ENCODE measurements at regions not wholly inside any gene's neighbourhood (a gene's known extent, or its start where the extent isn't known, plus 50 kb on each side); places are given as distances from the start of the nearest gene placed in this dataset.

GRCh38 chr3:41040256-41040655, 159.0 kb upstream of the CTNNB1 start:
- H3K27ac ChIP-seq (ENCODE audit: low read depth, low read length): no peak overlapping the region
- no peak for TF ChIP-seq CTCF (conservative IDR thresholded peaks at IDR 0.05)
- Mint-ChIP-seq H3K4me3 (no peak overlapping the region), H3K9me3 (no peaks in the 10 kb centered on the region), H3K27ac (no peak overlapping the region), H3K27me3 (ENCODE audit: insufficient read depth) (peaks cover 2% of the 10 kb centered on the region), H3K36me3 (ENCODE audit: low read depth) (no peaks in the 10 kb centered on the region), H3K4me1 (peaks cover 11% of the 10 kb centered on the region)
- no peaks in the 10 kb centered on the region for H3K9me3 ChIP-seq (ENCODE audit: control insufficient read depth, low read length)
- H3K9ac ChIP-seq (ENCODE audit: extremely low read depth, low read length, poor library complexity, severe bottlenecking): no peak overlapping the region
- peak; percentile 1 for DNase-seq
- peaks cover 10% of the 10 kb centered on the region for H3K4me1 ChIP-seq (ENCODE audit: control insufficient read depth, insufficient read depth, low read length)
- 96% methylated on average over 2 of the region's 2 CpGs; no CpG with 5 or more reads in 1 of the 2 experiments for WGBS, 2 experiments (ENCODE audit: insufficient coverage in 1 of 2, insufficient read length in 1 of 2)
- no peaks in the 10 kb centered on the region for H3K36me3 ChIP-seq (ENCODE audit: control insufficient read depth, insufficient read depth, low read length)
- H3K4me3 ChIP-seq (ENCODE audit: low read length): no peak overlapping the region
- no peaks in the 10 kb centered on the region for H3K27me3 ChIP-seq (ENCODE audit: control insufficient read depth, insufficient read depth, low read length, poor library complexity, severe bottlenecking)

DNA sequence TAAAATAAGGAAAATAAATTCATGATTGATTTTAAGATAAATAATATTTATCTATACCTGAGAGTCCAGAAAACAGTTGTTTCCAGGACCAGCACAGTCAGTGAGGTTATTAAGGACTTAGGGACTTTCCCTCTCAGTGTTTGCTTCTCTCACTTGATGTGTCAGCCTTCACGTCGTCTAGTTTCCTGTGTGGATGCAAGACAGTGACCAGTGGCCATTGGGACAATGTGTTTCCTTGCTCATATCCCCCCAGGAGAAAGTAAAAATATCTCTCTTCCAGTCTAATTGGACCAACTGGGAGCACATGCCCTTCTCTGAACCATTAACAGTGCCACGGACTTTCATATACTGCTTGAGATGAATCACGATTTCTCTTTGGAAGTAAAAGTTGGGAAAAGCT, 157.8 kb upstream of the CTNNB1 start:
- Histone ChIP-seq H3K27ac (ENCODE audit: low read depth, low read length) (no peak overlapping the region), H3K4me3 (ENCODE audit: low read length) (no peak overlapping the region), H3K27me3 (ENCODE audit: control insufficient read depth, insufficient read depth, low read length, poor library complexity, severe bottlenecking) (no peaks in the 10 kb centered on the region), H3K4me1 (ENCODE audit: control insufficient read depth, insufficient read depth, low read length) (peaks cover 10% of the 10 kb centered on the region), H3K9ac (ENCODE audit: extremely low read depth, low read length, poor library complexity, severe bottlenecking) (no peak overlapping the region), H3K36me3 (ENCODE audit: control insufficient read depth, insufficient read depth, low read length) (no peaks in the 10 kb centered on the region), H3K9me3 (ENCODE audit: control insufficient read depth, low read length) (no peaks in the 10 kb centered on the region)
- Mint-ChIP-seq H3K9me3 (peaks cover under 1% of the 10 kb centered on the region), H3K27me3 (ENCODE audit: insufficient read depth) (peaks cover 2% of the 10 kb centered on the region), H3K4me3 (no peak overlapping the region), H3K27ac (no peak overlapping the region), H3K36me3 (ENCODE audit: low read depth) (no peaks in the 10 kb centered on the region), H3K4me1 (peaks cover 15% of the 10 kb centered on the region)
- DNase-seq: peak; percentile 3
- TF ChIP-seq CTCF (conservative IDR thresholded peaks at IDR 0.05): no peak
- WGBS, 2 experiments (ENCODE audit: insufficient coverage in 1 of 2, insufficient read length in 1 of 2): 67 to 69% methylated on average over 4 of the region's 4 CpGs

DNA sequence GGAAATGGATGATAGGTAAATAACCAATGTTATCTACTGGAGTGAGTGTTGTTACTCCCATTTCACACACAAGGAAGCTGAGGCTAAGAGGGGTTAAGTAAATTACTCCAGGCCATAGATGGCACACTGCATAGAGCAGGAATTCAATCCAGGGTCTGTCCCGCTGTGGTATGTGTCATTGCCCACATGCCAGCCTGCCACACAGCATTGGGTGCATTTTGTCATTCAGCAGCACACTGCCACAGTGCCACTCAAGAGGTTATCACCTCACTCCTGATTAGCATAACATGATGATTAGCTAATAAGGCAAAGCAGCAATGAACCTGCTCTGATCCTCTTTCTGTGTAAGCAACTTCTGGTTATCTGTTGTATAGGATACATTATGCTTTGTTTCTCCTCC, 157.4 kb upstream of the CTNNB1 start:
- no peak for TF ChIP-seq CTCF (conservative IDR thresholded peaks at IDR 0.05)
- Histone ChIP-seq H3K36me3 (ENCODE audit: control insufficient read depth, insufficient read depth, low read length) (no peaks in the 10 kb centered on the region), H3K9ac (ENCODE audit: extremely low read depth, low read length, poor library complexity, severe bottlenecking) (no peak overlapping the region), H3K27me3 (ENCODE audit: control insufficient read depth, insufficient read depth, low read length, poor library complexity, severe bottlenecking) (no peaks in the 10 kb centered on the region), H3K9me3 (ENCODE audit: control insufficient read depth, low read length) (peaks cover 2% of the 10 kb centered on the region), H3K4me1 (ENCODE audit: control insufficient read depth, insufficient read depth, low read length) (peaks cover 10% of the 10 kb centered on the region), H3K27ac (ENCODE audit: low read depth, low read length) (no peak overlapping the region), H3K4me3 (ENCODE audit: low read length) (no peak overlapping the region)
- no peak overlapping the region for H3K27ac Mint-ChIP-seq
- H3K9me3 Mint-ChIP-seq: peaks cover 4% of the 10 kb centered on the region
- H3K36me3 Mint-ChIP-seq (ENCODE audit: low read depth): no peaks in the 10 kb centered on the region
- no peak overlapping the region for H3K4me3 Mint-ChIP-seq
- peak; percentile 16 for DNase-seq
- H3K27me3 Mint-ChIP-seq (ENCODE audit: insufficient read depth): peaks cover 2% of the 10 kb centered on the region
- 89 to 90% methylated on average over 1 of the region's 1 CpG for WGBS, 2 experiments (ENCODE audit: insufficient coverage in 1 of 2, insufficient read length in 1 of 2)
- peaks cover 15% of the 10 kb centered on the region for H3K4me1 Mint-ChIP-seq

Data from endodermal cell (in vitro differentiated cells).